K562 (cell line): ENCODE measurements at regions not wholly inside any gene's neighbourhood (a gene's known extent, or its start where the extent isn't known, plus 50 kb on each side); places are given as distances from the start of the nearest gene placed in this dataset.

Experiments
- ATAC-seq: fragments of 200-7000 bp; cut with Tn5 transposase; 3 replicates; pipeline ENCODE4 v1.9.1; 2020; ENCODE audit warnings: moderate library complexity
- BruUV-seq: library from RNA; stranded (reverse); fragments of 400-500 nt; replicated peaks from 2 replicates; lab custom pipeline; 2021; lab: Mats Ljungman, UMichigan
- CTCF ChIA-PET: fragments of 300-600 bp; formaldehyde crosslinking; extraction: SDS; loops from one replicate; lab custom pipeline; 2021; ENCODE audit warnings: low intra/inter-chr PET ratio; lab: Yijun Ruan, JAX
- POLR2A ChIA-PET: fragments of 300-600, 350-650 bp; sonication (Branson Sonifier 250); formaldehyde crosslinking; extraction: SDS; loops from one replicate; lab custom pipeline; 2021; ENCODE audit warnings: antibody characterized with exemption, inconsistent platforms; lab: Yijun Ruan, JAX
- DNase-seq, 4 experiments: peaks; one replicate each; pipeline versions ENCODE4 v3.0.0 to v3.0.0-alpha.2; 2011 to 2018; ENCODE audit warnings: low spot score in 3 of 4, mixed read lengths in 3 of 4; ENCODE audit errors: extremely low read depth in 1 of 4
- FAIRE-seq: peaks from 2 replicates; lab custom pipeline; 2011; peaks lifted over from hg19 to GRCh38; lab: Jason Lieb, UNC
- H2AFZ ChIP-seq: 2 replicates; pipeline ENCODE4 v1.6.0; 2011; ENCODE audit warnings: low read depth, low read length, control low read depth, inconsistent platforms
- H3K27ac ChIP-seq: fragments of 200-600 bp; 3 replicates; pipeline ENCODE4 v1.8.0; 2011; ENCODE audit warnings: low read depth, mild to moderate bottlenecking, control low read depth, inconsistent platforms, low read length, moderate library complexity, mixed read lengths; ENCODE audit errors: extremely low read depth
- H3K27me3 ChIP-seq, 2 experiments: fragments of 300-600 bp in 1 of 2; 2 replicates in 1 of 2; 3 replicates in 1 of 2; pipeline versions ENCODE4 v1.6.0 to v1.8.0; 2011; ENCODE audit warnings: inconsistent platforms in 2 of 2, low read length in 2 of 2, mild to moderate bottlenecking in 1 of 2, mixed read lengths in 1 of 2, moderate library complexity in 1 of 2; ENCODE audit not compliant: control insufficient read depth in 2 of 2, insufficient read depth in 2 of 2
- H3K36me3 ChIP-seq: fragments of 300-600 bp; 3 replicates; pipeline ENCODE4 v1.8.0; 2011; ENCODE audit warnings: mild to moderate bottlenecking, low read length, inconsistent platforms; ENCODE audit not compliant: control insufficient read depth, insufficient read depth
- H3K4me1 ChIP-seq, 2 experiments: fragments of 200-600 bp in 1 of 2; replicated peaks in 1 of 2; 2 replicates in 1 of 2; 3 replicates in 1 of 2; pipeline versions ENCODE4 v1.5.1 to v1.8.0; 2011; ENCODE audit warnings: inconsistent platforms in 2 of 2, low read length in 2 of 2, mild to moderate bottlenecking in 1 of 2, mixed read lengths in 1 of 2, moderate library complexity in 1 of 2; ENCODE audit not compliant: control insufficient read depth in 2 of 2, insufficient read depth in 2 of 2
- H3K4me2 ChIP-seq: 2 replicates; pipeline ENCODE4 v1.6.1; 2011; ENCODE audit warnings: low read length, control low read depth, inconsistent platforms, mixed read lengths; ENCODE audit not compliant: insufficient read depth
- H3K4me3 ChIP-seq: fragments of 200-600 bp; sonication (generic), shearing (Covaris generic); 2 replicates; pipeline ENCODE4 v1.5.1; 2016; ENCODE audit warnings: control low read depth, inconsistent platforms
- H3K79me2 ChIP-seq: fragments of 200-600 bp; 3 replicates; pipeline ENCODE4 v1.8.0; 2011; ENCODE audit warnings: low read length, inconsistent platforms; ENCODE audit not compliant: control insufficient read depth, insufficient read depth
- H3K9ac ChIP-seq, 2 experiments: 2 replicates each; pipeline versions ENCODE4 v1.6.0 to v1.6.1; 2011; ENCODE audit warnings: low read depth in 2 of 2, low read length in 2 of 2, control low read depth in 1 of 2, inconsistent platforms in 1 of 2, mild to moderate bottlenecking in 1 of 2, mixed read lengths in 1 of 2; ENCODE audit not compliant: insufficient read depth in 1 of 2
- H3K9me1 ChIP-seq: one replicate; pipeline ENCODE4 v1.6.0; 2011; ENCODE audit warnings: inconsistent platforms, mild to moderate bottlenecking, low read length, moderate library complexity; ENCODE audit not compliant: control insufficient read depth, insufficient read depth
- H3K9me3 ChIP-seq: replicated peaks from 2 replicates; pipeline ENCODE4 v1.5.1; 2011; ENCODE audit warnings: low read depth, low read length, inconsistent platforms; ENCODE audit not compliant: control insufficient read depth, insufficient read depth
- H4K20me1 ChIP-seq: replicated peaks from 2 replicates; pipeline ENCODE4 v1.6.1; 2011; ENCODE audit warnings: low read length, inconsistent platforms, mixed read lengths; ENCODE audit not compliant: control insufficient read depth, insufficient read depth
- ASH1L ChIP-seq: fragments of 450-650 bp; IDR thresholded peaks from 2 replicates; pipeline ENCODE4 v1.6.1; 2018; ENCODE audit warnings: borderline replicate concordance, mild to moderate bottlenecking, low read depth; ENCODE audit not compliant: partially characterized antibody
- MAFF ChIP-seq: IDR thresholded peaks from 2 replicates; pipeline ENCODE4 v1.6.1; 2012; ENCODE audit warnings: low read length, improper control_type of control experiment
- MAFG ChIP-seq: fragments of 450-650 bp; conservative IDR thresholded peaks from 2 replicates; pipeline ENCODE4 v1.6.1; 2016; ENCODE audit warnings: missing genetic modification characterization, missing compliant biosample characterization
- MYBL2 ChIP-seq, 2 experiments: fragments of 450-650 bp in 1 of 2; sonication (generic) in 1 of 2; formaldehyde crosslinking in 1 of 2; IDR thresholded peaks; 2 replicates each; pipeline versions ENCODE4 v1.6.1 to v1.8.1; 2017 to 2022; ENCODE audit warnings: borderline replicate concordance in 1 of 2, inconsistent platforms in 1 of 2, low read depth in 1 of 2, mild to moderate bottlenecking in 1 of 2, missing genetic modification reagents in 1 of 2, moderate library complexity in 1 of 2
- SLC30A9 ChIP-seq: fragments of 250-450 bp; sonication (Bioruptor Pico); IDR thresholded peaks from 2 replicates; pipeline ENCODE4 v1.8.0; 2022; ENCODE audit warnings: mild to moderate bottlenecking, moderate library complexity
- ZFP30 ChIP-seq: fragments of 250-450 bp; sonication (Bioruptor Pico); IDR thresholded peaks from 2 replicates; pipeline ENCODE4 v1.8.0; 2022; ENCODE audit warnings: moderate library complexity, mild to moderate bottlenecking, inconsistent platforms, borderline replicate concordance
- WGBS: fragments of 100-300 bp; shearing (Covaris generic); methylation state at CpG from one replicate; pipeline ENCODE4 v1.1.6; 2016; ENCODE audit warnings: low coverage, mixed read lengths; ENCODE audit not compliant: insufficient coverage; ENCODE audit errors: missing lambda C conversion rate; 5-methylcytosine and 5-hydroxymethylcytosine counted together
- in situ Hi-C: fragments of 300-500 bp; cut with MboI; formaldehyde crosslinking; loops from 4 replicates; pipeline ENCODE4 v1.15.0; 2018; ENCODE audit warnings: inconsistent platforms, mixed read lengths
- intact Hi-C: fragments of 100-400 bp; cut with micrococcal nuclease; formaldehyde crosslinking; loops from 2 replicates; pipeline ENCODE4 v1.14.2; 2022
- TF ChIP-seq, protein P1 (sequence below), 2 experiments: IDR thresholded peaks in 1 of 2; conservative IDR thresholded peaks in 1 of 2; 2 replicates each; pipeline ENCODE4 v1.6.1; 2016; ENCODE audit warnings: low read depth in 2 of 2, mild to moderate bottlenecking in 1 of 2, missing compliant biosample characterization in 1 of 2, missing genetic modification characterization in 1 of 2, moderate library complexity in 1 of 2
- TF ChIP-seq, protein P2 (sequence below): fragments of 200-800 bp; sonication (Bioruptor generic); IDR thresholded peaks from 2 replicates; pipeline ENCODE4 v1.6.1; 2017; ENCODE audit warnings: missing genetic modification characterization, missing compliant biosample characterization
- TF ChIP-seq, protein P3 (sequence below), 3 experiments: IDR thresholded peaks in 2 of 3; conservative IDR thresholded peaks in 1 of 3; 2 replicates each; pipeline ENCODE4 v1.5.1; 2011 to 2012; ENCODE audit warnings: low read length in 3 of 3, mild to moderate bottlenecking in 3 of 3, control low read depth in 2 of 3, improper control_type of control experiment in 1 of 3, inconsistent platforms in 1 of 3, low read depth in 1 of 3, mixed read lengths in 1 of 3, moderate library complexity in 1 of 3; ENCODE audit not compliant: insufficient read depth in 2 of 3
- TF ChIP-seq, protein P4 (sequence below): sonication (generic); formaldehyde crosslinking; IDR thresholded peaks from 2 replicates; pipeline ENCODE4 v1.8.0; 2022; ENCODE audit warnings: mild to moderate bottlenecking, low read depth, missing genetic modification reagents

DNA sequence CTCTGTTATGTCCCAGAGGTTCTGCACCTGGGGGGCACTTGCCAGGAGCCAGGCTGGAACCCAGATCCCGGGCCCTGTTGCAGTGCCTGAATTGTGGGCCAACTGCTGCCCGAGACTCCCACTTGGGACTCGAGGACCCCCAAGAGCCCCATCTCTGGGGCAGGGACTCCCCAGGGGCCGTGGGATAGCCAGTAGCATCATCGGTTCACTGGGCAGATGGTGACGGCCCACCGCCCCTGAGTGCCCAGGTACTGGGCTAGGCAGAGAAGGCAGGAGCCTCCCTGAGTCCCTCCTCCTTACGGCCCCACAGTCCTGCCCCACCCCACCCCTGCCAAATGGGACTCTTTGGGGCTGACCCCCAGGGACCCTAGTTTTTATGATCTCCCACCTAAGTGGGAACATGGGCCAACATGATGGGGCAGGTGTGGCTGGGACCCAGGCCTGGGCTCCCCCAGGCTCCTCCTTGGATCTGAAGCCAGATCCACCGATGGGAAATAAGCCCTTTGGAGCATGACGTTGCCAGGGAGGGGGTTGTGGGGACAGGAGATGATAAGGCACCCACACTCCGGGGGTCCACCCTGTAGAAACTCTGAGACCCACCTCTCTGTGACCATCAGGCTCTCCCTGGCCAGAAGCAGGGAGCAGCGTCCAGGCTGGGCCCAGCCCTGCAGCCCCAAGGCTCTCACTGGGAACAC lies 94.5 kb upstream of the FGF3 start:
- ChIA-PET CTCF (interaction anchor here (2.7 kb wide), 1 partner anchor 278 kb away, joined by 16 read pairs; no protein-coding TSS in a partner anchor), POLR2A (no interaction called here)
- Histone ChIP-seq H4K20me1 (peaks cover 19% of the 10 kb centered on the region), H3K4me2 (no peak overlapping the region), H3K79me2 (no peaks in the 10 kb centered on the region), H3K27ac (no peak overlapping the region), H3K4me3 (no peak overlapping the region), H2AFZ (no peak overlapping the region), H3K27me3 (peaks cover under 1 to 30% of the 10 kb centered on the region in 2 experiments; a peak in 4 of 5 replicates), H3K9me3 (no peaks in the 10 kb centered on the region), H3K9me1 (no peaks in the 10 kb centered on the region), H3K9ac (no peak overlapping the region), H3K36me3 (no peaks in the 10 kb centered on the region), H3K4me1 (peaks cover 0 to 54% of the 10 kb centered on the region in 2 experiments; a peak in 2 of 5 replicates)
- in situ Hi-C loops (loop anchor here (5.0 kb wide), 1 partner anchor 284 kb away; no protein-coding TSS in a partner anchor), intact Hi-C loops (loop anchor here (10.0 kb wide), 1 partner anchor 561 kb away; no protein-coding TSS in a partner anchor)
- FAIRE-seq (no peak), ATAC-seq (no peak), DNase-seq (no peak)
- no TSS peak for BruUV-seq
- 5% methylated on average over 9 of the region's 12 CpGs for WGBS
- TF ChIP-seq, protein P1, sequence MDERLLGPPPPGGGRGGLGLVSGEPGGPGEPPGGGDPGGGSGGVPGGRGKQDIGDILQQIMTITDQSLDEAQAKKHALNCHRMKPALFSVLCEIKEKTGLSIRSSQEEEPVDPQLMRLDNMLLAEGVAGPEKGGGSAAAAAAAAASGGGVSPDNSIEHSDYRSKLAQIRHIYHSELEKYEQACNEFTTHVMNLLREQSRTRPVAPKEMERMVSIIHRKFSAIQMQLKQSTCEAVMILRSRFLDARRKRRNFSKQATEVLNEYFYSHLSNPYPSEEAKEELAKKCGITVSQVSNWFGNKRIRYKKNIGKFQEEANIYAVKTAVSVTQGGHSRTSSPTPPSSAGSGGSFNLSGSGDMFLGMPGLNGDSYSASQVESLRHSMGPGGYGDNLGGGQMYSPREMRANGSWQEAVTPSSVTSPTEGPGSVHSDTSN (CRISPR knock-in tag; IDR thresholded peaks at IDR 0.05; ENCODE audit: low read depth): no peak
- TF ChIP-seq, protein P1 (tag; conservative IDR thresholded peaks at IDR 0.05; ENCODE audit: low read depth): no peak
- TF ChIP-seq, protein P2, sequence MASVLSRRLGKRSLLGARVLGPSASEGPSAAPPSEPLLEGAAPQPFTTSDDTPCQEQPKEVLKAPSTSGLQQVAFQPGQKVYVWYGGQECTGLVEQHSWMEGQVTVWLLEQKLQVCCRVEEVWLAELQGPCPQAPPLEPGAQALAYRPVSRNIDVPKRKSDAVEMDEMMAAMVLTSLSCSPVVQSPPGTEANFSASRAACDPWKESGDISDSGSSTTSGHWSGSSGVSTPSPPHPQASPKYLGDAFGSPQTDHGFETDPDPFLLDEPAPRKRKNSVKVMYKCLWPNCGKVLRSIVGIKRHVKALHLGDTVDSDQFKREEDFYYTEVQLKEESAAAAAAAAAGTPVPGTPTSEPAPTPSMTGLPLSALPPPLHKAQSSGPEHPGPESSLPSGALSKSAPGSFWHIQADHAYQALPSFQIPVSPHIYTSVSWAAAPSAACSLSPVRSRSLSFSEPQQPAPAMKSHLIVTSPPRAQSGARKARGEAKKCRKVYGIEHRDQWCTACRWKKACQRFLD (CRISPR knock-in tag): no peak
- no peak for TF ChIP-seq ASH1L
- TF ChIP-seq, protein P3, sequence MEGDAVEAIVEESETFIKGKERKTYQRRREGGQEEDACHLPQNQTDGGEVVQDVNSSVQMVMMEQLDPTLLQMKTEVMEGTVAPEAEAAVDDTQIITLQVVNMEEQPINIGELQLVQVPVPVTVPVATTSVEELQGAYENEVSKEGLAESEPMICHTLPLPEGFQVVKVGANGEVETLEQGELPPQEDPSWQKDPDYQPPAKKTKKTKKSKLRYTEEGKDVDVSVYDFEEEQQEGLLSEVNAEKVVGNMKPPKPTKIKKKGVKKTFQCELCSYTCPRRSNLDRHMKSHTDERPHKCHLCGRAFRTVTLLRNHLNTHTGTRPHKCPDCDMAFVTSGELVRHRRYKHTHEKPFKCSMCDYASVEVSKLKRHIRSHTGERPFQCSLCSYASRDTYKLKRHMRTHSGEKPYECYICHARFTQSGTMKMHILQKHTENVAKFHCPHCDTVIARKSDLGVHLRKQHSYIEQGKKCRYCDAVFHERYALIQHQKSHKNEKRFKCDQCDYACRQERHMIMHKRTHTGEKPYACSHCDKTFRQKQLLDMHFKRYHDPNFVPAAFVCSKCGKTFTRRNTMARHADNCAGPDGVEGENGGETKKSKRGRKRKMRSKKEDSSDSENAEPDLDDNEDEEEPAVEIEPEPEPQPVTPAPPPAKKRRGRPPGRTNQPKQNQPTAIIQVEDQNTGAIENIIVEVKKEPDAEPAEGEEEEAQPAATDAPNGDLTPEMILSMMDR (IDR thresholded peaks at IDR 0.05 in 2 of 3, conservative IDR thresholded peaks at IDR 0.05 in 1 of 3; ENCODE audit: insufficient read depth in 2 of 3, low read depth in 1 of 3, low read length in 3 of 3): no peak
- TF ChIP-seq ZFP30: no peak
- no peak for TF ChIP-seq MAFG (tag)
- TF ChIP-seq SLC30A9: no peak
- no peak for TF ChIP-seq MYBL2 (IDR thresholded peaks at IDR 0.05; ENCODE audit: low read depth)
- no peak for TF ChIP-seq MYBL2 (CRISPR knock-in tag; IDR thresholded peaks at IDR 0.05; ENCODE audit: borderline replicate concordance)
- TF ChIP-seq MAFF: no peak
- TF ChIP-seq, protein P4, sequence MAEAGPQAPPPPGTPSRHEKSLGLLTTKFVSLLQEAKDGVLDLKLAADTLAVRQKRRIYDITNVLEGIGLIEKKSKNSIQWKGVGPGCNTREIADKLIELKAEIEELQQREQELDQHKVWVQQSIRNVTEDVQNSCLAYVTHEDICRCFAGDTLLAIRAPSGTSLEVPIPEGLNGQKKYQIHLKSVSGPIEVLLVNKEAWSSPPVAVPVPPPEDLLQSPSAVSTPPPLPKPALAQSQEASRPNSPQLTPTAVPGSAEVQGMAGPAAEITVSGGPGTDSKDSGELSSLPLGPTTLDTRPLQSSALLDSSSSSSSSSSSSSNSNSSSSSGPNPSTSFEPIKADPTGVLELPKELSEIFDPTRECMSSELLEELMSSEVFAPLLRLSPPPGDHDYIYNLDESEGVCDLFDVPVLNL (CRISPR knock-in tag): no peak
